ENCODE measurements at regions not wholly inside any gene's neighbourhood (a gene's known extent, or its start where the extent isn't known, plus 50 kb on each side); places are given as distances from the start of the nearest gene placed in this dataset.

- no peak for DNase-seq
These were observed 69.1 kb upstream of the CTDP1 start for GRCh38 chr18:79610461-79611039.

- no peak for DNase-seq
These were observed 68.4 kb upstream of the CTDP1 start for GRCh38 chr18:79611040-79611681.

GRCh38 chr18:79612291-79613108, 67.1 kb upstream of the CTDP1 start:
- no peak for DNase-seq

- no peak for DNase-seq
These were observed 66.2 kb upstream of the CTDP1 start for GRCh38 chr18:79613186-79613931.

GRCh38 chr18:79614211-79614955, 65.2 kb upstream of the CTDP1 start:
- DNase-seq, result no peak

- DNase-seq, result no peak
These were observed 64.5 kb upstream of the CTDP1 start for GRCh38 chr18:79615091-79615490.

- no peak for DNase-seq
These were observed 64.0 kb upstream of the CTDP1 start for GRCh38 chr18:79615586-79615985.

- no peak for DNase-seq
These were observed 62.7 kb upstream of the CTDP1 start for GRCh38 chr18:79616651-79617510.

GRCh38 chr18:79617511-79618500, 61.8 kb upstream of the CTDP1 start:
- DNase-seq, result no peak

GRCh38 chr18:79620576-79621165, 58.9 kb upstream of the CTDP1 start:
- DNase-seq, result peak; percentile 78

- DNase-seq, result no peak
These were observed 58.1 kb upstream of the CTDP1 start for GRCh38 chr18:79621501-79621900.

GRCh38 chr18:79622004-79622403, 57.6 kb upstream of the CTDP1 start:
- DNase-seq, result no peak

- DNase-seq, result no peak
These were observed 55.0 kb upstream of the CTDP1 start for GRCh38 chr18:79624356-79625170.

- peak; percentile 67 for DNase-seq
These were observed 54.2 kb upstream of the CTDP1 start for GRCh38 chr18:79625195-79625923.

GRCh38 chr18:79625924-79626561, 53.6 kb upstream of the CTDP1 start:
- DNase-seq, result no peak

GRCh38 chr18:79626905-79627749, 52.5 kb upstream of the CTDP1 start:
- no peak for DNase-seq

Data from tongue (tissue), 1 donor.